CD4-positive, alpha-beta T cell (primary cell): ENCODE measurements at regions not wholly inside any gene's neighbourhood (a gene's known extent, or its start where the extent isn't known, plus 50 kb on each side); places are given as distances from the start of the nearest gene placed in this dataset.

Experiments used
- ATAC-seq: fragments of 200-7000 bp; cut with Tn5 transposase; one replicate; pipeline ENCODE4 v1.10.0; 2022; ENCODE audit warnings: mild to moderate bottlenecking; ENCODE audit not compliant: poor library complexity
- CTCF ChIA-PET: fragments of 350-600 bp; sonication (Branson Sonifier 250); formaldehyde crosslinking; loops from one replicate; lab custom pipeline; 2021; ENCODE audit warnings: antibody characterized with exemption, inconsistent platforms; lab: Charles Lee
- POLR2A ChIA-PET: fragments of 350-600 bp; sonication (Branson Sonifier 250); formaldehyde crosslinking; loops from one replicate; lab custom pipeline; 2021; ENCODE audit warnings: antibody characterized with exemption, inconsistent platforms; lab: Charles Lee
- DNase-seq, 14 experiments: peaks; one replicate each; pipeline ENCODE4 v3.0.0-alpha.2; 2013 to 2020; ENCODE audit warnings: mixed read lengths in 2 of 14
- H3K27ac ChIP-seq, 2 donors: one replicate each; pipeline versions ENCODE4 v1.5.1 to v1.7.0; 2013; ENCODE audit warnings: low read length in 2 of 2, low read depth in 1 of 2, mild to moderate bottlenecking in 1 of 2
- H3K27me3 ChIP-seq, 2 experiments: 1 replicate in 1 of 2; 2 replicates in 1 of 2; pipeline versions ENCODE4 v1.6.1 to v1.7.0; 2013; ENCODE audit warnings: low read length in 2 of 2, control low read depth in 1 of 2, mild to moderate bottlenecking in 1 of 2, moderate library complexity in 1 of 2; ENCODE audit not compliant: insufficient read depth in 2 of 2, control insufficient read depth in 1 of 2
- H3K36me3 ChIP-seq: one replicate; pipeline ENCODE4 v1.6.1; 2013; ENCODE audit warnings: low read length, control low read depth; ENCODE audit not compliant: insufficient read depth
- H3K4me1 ChIP-seq: one replicate; pipeline ENCODE4 v1.6.1; 2013; ENCODE audit warnings: low read length, control low read depth; ENCODE audit not compliant: insufficient read depth
- H3K4me3 ChIP-seq: one replicate; pipeline ENCODE4 v1.5.1; 2013; ENCODE audit warnings: mild to moderate bottlenecking, low read length, moderate library complexity
- H3K9me3 ChIP-seq, 2 experiments: 1 replicate in 1 of 2; 2 replicates in 1 of 2; pipeline versions ENCODE4 v1.6.1 to v1.7.0; 2013; ENCODE audit warnings: low read length in 2 of 2, mild to moderate bottlenecking in 2 of 2, control low read depth in 1 of 2, moderate library complexity in 1 of 2; ENCODE audit not compliant: control insufficient read depth in 1 of 2, insufficient read depth in 1 of 2
- H3K27ac Mint-ChIP-seq: one replicate; pipeline ENCODE4 v1.8.0; 2020; ENCODE audit warnings: mixed read lengths
- H3K27me3 Mint-ChIP-seq: one replicate; pipeline ENCODE4 v1.8.0; 2021; ENCODE audit warnings: mixed read lengths
- H3K36me3 Mint-ChIP-seq: one replicate; pipeline ENCODE4 v1.8.0; 2021; ENCODE audit warnings: low read depth, mixed read lengths
- H3K4me1 Mint-ChIP-seq: one replicate; pipeline ENCODE4 v1.8.0; 2021; ENCODE audit warnings: low read depth, mixed read lengths
- H3K4me3 Mint-ChIP-seq: one replicate; pipeline ENCODE4 v1.8.0; 2020; ENCODE audit warnings: mild to moderate bottlenecking, mixed read lengths
- H3K9me3 Mint-ChIP-seq: one replicate; pipeline ENCODE4 v1.8.0; 2020; ENCODE audit warnings: mixed read lengths
- CTCF ChIP-seq: fragments of 200-600 bp; IDR thresholded peaks from one replicate; pipeline ENCODE4 v1.8.0; 2022; ENCODE audit warnings: antibody characterized with exemption, mild to moderate bottlenecking
- intact Hi-C, 2 experiments: fragments of 100-400 bp; cut with DNase I in 1 of 2; cut with micrococcal nuclease in 1 of 2; formaldehyde crosslinking; loops; one replicate each; pipeline versions ENCODE4 v1.15.1 to v1.9.0; 2023 to 2025; cut with DNase I, micrococcal nuclease

GRCh38 chr5:92581690-92582089, 999.3 kb downstream of the NR2F1-AS1 start:
- no peak for ATAC-seq
- CTCF ChIA-PET = no interaction called here
- Mint-ChIP-seq H3K4me1 (no peaks in the 10 kb centered on the region), H3K36me3 (no peaks in the 10 kb centered on the region), H3K4me3 (no peak overlapping the region), H3K9me3 (peaks cover 2% of the 10 kb centered on the region), H3K27ac (no peak overlapping the region), H3K27me3 (no peaks in the 10 kb centered on the region)
- no peak overlapping the region for H3K4me3 ChIP-seq
- no peak for DNase-seq
- peaks cover 0 to 6% of the 10 kb centered on the region in 2 experiments for H3K9me3 ChIP-seq
- H3K27ac ChIP-seq = no peak overlapping the region
- no peak for TF ChIP-seq CTCF
- intact Hi-C loops = no loop called here
- POLR2A ChIA-PET = no interaction called here
- no peaks in the 10 kb centered on the region for H3K27me3 ChIP-seq
- no peaks in the 10 kb centered on the region for H3K36me3 ChIP-seq
- no peaks in the 10 kb centered on the region for H3K4me1 ChIP-seq

- H3K4me3 Mint-ChIP-seq = no peak overlapping the region
- no peak for TF ChIP-seq CTCF
- peaks cover 2% of the 10 kb centered on the region for H3K9me3 Mint-ChIP-seq
- no peak overlapping the region for H3K4me3 ChIP-seq
- H3K36me3 ChIP-seq = no peaks in the 10 kb centered on the region
- H3K27ac Mint-ChIP-seq = no peak overlapping the region
- DNase-seq = no peak
- POLR2A ChIA-PET = no interaction called here
- no peaks in the 10 kb centered on the region for H3K36me3 Mint-ChIP-seq
- intact Hi-C loops = no loop called here
- ATAC-seq = no peak
- H3K4me1 ChIP-seq = no peaks in the 10 kb centered on the region
- H3K9me3 ChIP-seq = peaks cover 0 to 8% of the 10 kb centered on the region in 2 experiments
- H3K4me1 Mint-ChIP-seq = no peaks in the 10 kb centered on the region
- H3K27me3 Mint-ChIP-seq = no peaks in the 10 kb centered on the region
- no peaks in the 10 kb centered on the region for H3K27me3 ChIP-seq
- CTCF ChIA-PET = no interaction called here
- H3K27ac ChIP-seq = no peak overlapping the region
Observed at GRCh38 chr5:92581249-92581648, 999.8 kb downstream of the NR2F1-AS1 start.

- Histone ChIP-seq H3K9me3 (peaks cover 0 to 8% of the 10 kb centered on the region in 2 experiments), H3K4me1 (no peaks in the 10 kb centered on the region), H3K4me3 (no peak overlapping the region), H3K27me3 (no peaks in the 10 kb centered on the region), H3K36me3 (no peaks in the 10 kb centered on the region), H3K27ac (no peak overlapping the region)
- intact Hi-C loops = no loop called here
- CTCF ChIA-PET = no interaction called here
- Mint-ChIP-seq H3K36me3 (no peaks in the 10 kb centered on the region), H3K9me3 (peaks cover 2% of the 10 kb centered on the region), H3K4me1 (no peaks in the 10 kb centered on the region), H3K27me3 (no peaks in the 10 kb centered on the region), H3K4me3 (no peak overlapping the region), H3K27ac (no peak overlapping the region)
- ATAC-seq (no peak), DNase-seq (no peak)
- POLR2A ChIA-PET = no interaction called here
- TF ChIP-seq CTCF = no peak
Observed at GRCh38 chr5:92580814-92581213, 1000.2 kb downstream of the NR2F1-AS1 start.
